DOHH2 (cell line): ENCODE measurements at regions not wholly inside any gene's neighbourhood (a gene's known extent, or its start where the extent isn't known, plus 50 kb on each side); places are given as distances from the start of the nearest gene placed in this dataset.

Experiments used
- EZH2phosphoT487 ChIP-seq: fragments of 200-600 bp; sonication (generic); IDR thresholded peaks from 2 replicates; pipeline ENCODE4 v1.6.1; 2017; ENCODE audit warnings: borderline replicate concordance, mild to moderate bottlenecking, antibody characterized with exemption, low read length, moderate library complexity, mixed read lengths
- TF ChIP-seq, protein P1 (sequence below): fragments of 200-600 bp; sonication (generic); IDR thresholded peaks from one replicate; pipeline ENCODE4 v1.5.1; 2014; ENCODE audit warnings: antibody characterized with exemption, mild to moderate bottlenecking, low read depth, low read length; ENCODE audit not compliant: poor library complexity, severe bottlenecking

DNA sequence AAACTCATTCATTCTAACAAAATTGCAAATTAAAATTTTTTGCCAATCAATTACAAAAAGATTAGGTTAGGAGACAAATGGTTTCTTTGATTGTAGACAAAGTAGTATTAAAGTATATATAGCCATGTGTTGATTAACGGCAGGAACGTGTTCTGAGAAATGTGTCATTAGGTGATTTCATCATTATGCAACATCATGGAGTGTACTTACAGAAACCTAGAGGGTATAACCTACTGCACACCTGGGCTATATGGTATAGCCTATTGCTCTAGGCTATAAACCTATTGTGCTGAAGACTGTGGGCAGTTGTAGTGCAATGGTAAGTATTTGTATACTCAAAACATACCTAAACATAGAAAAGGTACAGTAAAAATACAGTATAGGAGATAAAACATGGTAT, 906.8 kb upstream of the SPRY2 start:
- TF ChIP-seq, protein P1, sequence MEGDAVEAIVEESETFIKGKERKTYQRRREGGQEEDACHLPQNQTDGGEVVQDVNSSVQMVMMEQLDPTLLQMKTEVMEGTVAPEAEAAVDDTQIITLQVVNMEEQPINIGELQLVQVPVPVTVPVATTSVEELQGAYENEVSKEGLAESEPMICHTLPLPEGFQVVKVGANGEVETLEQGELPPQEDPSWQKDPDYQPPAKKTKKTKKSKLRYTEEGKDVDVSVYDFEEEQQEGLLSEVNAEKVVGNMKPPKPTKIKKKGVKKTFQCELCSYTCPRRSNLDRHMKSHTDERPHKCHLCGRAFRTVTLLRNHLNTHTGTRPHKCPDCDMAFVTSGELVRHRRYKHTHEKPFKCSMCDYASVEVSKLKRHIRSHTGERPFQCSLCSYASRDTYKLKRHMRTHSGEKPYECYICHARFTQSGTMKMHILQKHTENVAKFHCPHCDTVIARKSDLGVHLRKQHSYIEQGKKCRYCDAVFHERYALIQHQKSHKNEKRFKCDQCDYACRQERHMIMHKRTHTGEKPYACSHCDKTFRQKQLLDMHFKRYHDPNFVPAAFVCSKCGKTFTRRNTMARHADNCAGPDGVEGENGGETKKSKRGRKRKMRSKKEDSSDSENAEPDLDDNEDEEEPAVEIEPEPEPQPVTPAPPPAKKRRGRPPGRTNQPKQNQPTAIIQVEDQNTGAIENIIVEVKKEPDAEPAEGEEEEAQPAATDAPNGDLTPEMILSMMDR, result no peak
- no peak for TF ChIP-seq EZH2phosphoT487
